Loucy (cell line): ENCODE measurements at regions not wholly inside any gene's neighbourhood (a gene's known extent, or its start where the extent isn't known, plus 50 kb on each side); places are given as distances from the start of the nearest gene placed in this dataset.

Source experiments
- CTCF ChIP-seq: fragments of 200-600 bp; sonication (generic); conservative IDR thresholded peaks from 2 replicates; pipeline ENCODE4 v1.5.1; 2014; ENCODE audit warnings: mild to moderate bottlenecking, antibody characterized with exemption, low read length
- EZH2phosphoT487 ChIP-seq: fragments of 200-600 bp; IDR thresholded peaks from 2 replicates; pipeline ENCODE4 v1.6.1; 2018; ENCODE audit warnings: antibody characterized with exemption, mild to moderate bottlenecking, moderate library complexity, borderline replicate concordance

DNA sequence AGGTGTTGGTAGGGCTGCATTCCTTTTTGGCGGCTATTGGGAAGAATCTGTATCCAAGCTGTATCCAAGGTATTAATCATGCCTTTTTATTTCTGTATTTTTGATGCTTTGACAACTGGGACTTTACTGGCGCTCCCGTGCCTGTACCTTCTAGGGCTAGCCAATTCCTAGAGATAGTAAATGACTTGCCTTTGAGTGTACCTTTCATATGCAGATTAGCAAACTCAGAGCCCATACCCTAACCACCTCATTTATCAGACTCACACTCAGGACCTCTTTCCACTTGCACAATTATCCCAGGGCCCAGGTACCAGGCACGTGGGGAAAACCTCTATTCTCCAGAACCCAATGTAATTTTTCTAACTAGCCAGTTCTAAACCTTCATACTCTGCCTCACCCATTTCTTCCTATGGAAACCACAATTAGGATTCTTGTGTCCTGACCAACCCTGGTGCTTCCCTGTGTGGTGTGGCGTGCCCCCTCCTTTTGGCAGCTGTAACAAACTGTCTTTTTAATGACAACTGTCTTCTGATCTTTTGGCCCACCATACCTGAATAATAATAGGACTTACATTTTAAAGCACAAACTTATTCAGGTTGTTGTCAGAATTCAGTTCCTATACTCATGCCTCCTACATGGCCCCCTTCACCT lies 65.8 kb upstream of the PNPT1 start:
- TF ChIP-seq CTCF (no peak), EZH2phosphoT487 (no peak)
